DMS153 (cell line): ENCODE measurements at regions not wholly inside any gene's neighbourhood (a gene's known extent, or its start where the extent isn't known, plus 50 kb on each side); places are given as distances from the start of the nearest gene placed in this dataset.
"Not testable (repeated sequence)": the region's sequence is repeated elsewhere in the genome, so short reads cannot be mapped to it uniquely, and the experiment has no call there.

Experiments
- DNase-seq: peaks from one replicate; lab custom pipeline; 2025; lab: John Stamatoyannopoulos, UW

GRCh38 chr5:51802551-51803184 lies 419.4 kb downstream of the ISL1 start:
- DNase-seq: no peak

DNA sequence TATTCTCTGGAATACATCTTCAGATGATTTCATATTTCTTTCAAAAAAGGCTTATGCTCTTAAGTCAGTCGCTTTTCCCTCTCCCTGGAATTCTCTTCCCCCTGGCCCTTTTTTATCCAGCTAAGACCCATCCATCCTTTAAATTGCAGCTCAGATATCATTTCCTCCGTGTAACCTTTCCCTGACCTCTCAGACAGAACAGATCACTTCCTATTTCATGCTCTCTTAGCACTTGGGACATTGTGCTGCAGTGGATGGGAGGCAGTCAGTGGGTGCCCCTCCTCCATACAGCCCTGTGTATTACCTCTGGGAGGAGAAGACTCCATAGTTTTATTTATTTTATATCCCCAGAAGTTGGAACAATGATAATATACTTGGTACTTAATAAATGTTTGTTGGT lies 423.4 kb downstream of the ISL1 start:
- no peak for DNase-seq

DNA sequence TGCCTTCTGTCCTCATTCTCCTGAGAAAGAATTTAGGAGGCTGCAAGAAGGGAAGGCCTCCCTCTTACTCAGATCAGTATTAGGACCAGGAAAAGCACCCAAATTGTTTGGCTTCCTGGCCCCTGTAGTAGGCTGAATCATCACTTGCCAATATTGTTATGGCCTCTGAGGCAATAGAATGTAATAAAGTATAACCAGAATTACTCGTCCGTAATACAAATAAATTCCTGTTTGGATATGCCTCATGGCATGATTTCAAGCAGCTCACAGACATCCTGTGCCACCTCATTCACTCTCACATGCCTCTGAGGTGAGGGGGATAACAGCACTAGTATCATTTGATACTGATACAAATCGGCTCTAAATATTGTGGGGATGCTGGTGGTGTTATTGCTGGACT lies 427.3 kb downstream of the ISL1 start:
- DNase-seq: no peak

- no peak for DNase-seq
These were observed 428.7 kb downstream of the ISL1 start for GRCh38 chr5:51811883-51812471.

GRCh38 chr5:51814817-51815216 lies 431.6 kb downstream of the ISL1 start:
- not testable (repeated sequence) for DNase-seq

DNA sequence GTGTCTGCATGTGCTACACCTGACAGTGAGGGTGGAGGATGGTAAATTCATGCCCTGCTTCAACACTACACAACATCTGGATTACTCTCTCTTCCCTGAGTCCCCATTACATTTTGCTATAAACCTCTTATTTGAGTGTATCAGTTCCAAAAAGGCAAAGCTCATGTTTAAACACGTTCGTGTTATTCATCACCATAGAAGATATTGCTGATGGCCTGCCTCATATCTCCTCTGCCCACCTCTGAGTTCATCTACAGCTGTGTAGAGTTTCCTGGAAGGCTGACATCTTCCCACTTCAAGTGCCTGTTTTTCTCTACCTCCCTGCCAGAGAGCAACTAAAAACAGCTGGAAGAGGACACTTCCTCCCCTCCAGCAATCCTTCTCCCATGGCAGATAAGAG lies 433.2 kb downstream of the ISL1 start:
- no peak for DNase-seq

GRCh38 chr5:51821697-51822096 lies 438.4 kb downstream of the ISL1 start:
- no peak for DNase-seq

DNA sequence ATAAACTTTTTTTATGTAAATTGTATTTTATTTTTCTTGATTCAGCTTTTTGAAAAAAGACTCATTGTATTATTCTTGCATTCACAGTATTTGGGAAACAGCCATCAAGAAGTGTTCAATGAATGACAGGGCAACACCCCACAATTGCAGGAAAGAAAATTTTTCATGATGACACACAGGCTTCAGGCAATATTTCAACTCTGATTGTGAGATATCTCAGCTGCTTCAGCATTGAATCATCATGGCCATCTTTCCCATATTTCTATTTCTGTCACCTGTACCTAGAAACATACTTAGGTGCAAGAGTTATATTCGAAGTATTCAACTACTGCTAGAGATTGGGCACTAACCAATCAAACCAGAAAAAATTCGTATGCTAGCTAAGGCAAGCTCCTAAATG lies 446.0 kb downstream of the ISL1 start:
- no peak for DNase-seq

- no peak for DNase-seq
These were observed 446.4 kb downstream of the ISL1 start for GRCh38 chr5:51829691-51830090.

DNA sequence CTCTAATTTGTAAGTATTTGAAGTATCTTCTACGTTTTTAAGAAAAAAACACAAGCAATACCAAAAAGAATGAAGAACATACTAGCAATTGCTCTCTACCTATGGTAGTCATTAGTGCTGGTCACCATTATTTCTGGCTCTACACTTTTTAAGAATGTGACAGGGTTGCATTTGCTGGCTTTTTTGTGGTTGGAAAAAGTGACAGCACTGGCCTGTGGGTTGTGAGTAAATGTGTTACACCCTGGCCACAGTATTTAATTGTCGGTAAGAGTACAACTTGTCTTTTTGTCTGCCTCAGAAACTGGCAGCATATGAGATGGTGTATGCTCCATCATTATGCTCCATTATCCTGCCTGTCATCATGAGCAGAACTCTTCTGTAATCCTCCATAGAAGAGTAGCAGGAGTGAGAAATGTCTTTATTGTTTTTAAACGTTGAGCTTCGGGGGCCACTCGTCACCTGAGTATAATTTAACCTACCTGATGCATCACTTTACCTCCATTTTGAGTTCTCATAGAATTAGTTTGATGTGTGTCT lies 449.8 kb downstream of the ISL1 start:
- DNase-seq: no peak

DNA sequence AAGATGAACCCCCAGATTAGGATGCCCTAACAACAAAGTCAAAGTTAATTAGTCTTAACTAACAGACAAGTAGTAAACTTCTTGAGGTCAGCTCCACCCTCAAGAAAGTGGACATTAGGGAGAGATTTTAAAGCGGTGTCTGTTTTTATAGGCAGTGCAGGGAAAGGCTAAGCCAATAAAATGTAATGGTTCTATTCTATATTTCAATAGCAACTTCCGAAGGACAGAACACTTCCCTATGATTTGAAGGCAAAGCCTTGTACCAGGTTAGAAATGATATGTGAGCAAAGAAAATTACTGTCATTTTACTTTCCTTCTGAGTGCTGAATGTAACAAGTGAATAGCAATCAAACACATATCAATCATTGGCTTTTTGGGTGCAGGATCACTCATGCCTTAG lies 455.2 kb downstream of the ISL1 start:
- no peak for DNase-seq

GRCh38 chr5:51843893-51844292 lies 460.6 kb downstream of the ISL1 start:
- no peak for DNase-seq

- no peak for DNase-seq
These were observed 462.8 kb downstream of the ISL1 start for GRCh38 chr5:51846015-51846414.

- DNase-seq: no peak
These were observed 476.4 kb downstream of the ISL1 start for GRCh38 chr5:51859624-51860023.

DNA sequence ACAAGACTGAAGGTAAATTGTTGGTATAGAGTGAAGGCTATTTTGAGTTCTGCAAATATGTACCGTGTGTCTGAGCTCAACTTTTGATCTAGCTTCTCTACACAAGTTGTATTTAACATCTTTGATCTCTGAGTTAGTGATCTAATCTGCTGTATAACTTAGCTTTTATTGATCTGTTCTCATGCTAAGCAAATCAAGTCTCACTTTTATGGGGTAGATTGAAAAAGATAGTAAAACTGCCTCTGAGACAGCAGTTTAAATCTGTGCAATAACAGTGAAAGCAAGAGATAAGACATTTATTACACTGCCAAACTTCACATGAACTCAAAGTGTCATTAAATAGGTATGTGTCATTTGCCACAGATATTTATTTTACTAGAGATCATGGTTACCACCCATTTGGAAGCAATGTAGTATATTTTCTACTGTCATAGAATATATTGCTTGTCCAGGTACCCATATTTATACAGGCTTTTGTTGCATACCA lies 477.3 kb downstream of the ISL1 start:
- no peak for DNase-seq

DNA sequence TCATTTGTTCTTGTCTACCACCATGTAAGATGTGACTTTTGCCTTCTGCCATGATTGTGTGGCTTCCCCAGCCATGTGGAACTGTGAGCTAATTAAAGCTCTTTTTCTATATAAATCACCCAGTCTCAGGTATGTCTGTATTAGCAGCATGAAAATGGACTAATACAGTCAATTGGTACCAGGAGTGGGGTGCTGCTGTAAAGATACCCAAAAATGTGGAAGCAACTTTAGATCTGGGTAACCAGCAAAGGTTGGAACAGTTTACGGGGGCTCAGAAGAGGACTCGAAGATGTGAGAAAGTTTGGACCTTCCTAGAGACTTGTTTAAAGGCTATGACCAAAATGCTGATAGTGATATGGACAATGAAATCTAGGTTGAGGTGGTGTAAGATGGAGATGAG lies 488.9 kb downstream of the ISL1 start:
- DNase-seq: no peak

GRCh38 chr5:51881901-51882300 lies 498.7 kb downstream of the ISL1 start:
- no peak for DNase-seq

- no peak for DNase-seq
These were observed 499.4 kb downstream of the ISL1 start for GRCh38 chr5:51882647-51883046.

DNA sequence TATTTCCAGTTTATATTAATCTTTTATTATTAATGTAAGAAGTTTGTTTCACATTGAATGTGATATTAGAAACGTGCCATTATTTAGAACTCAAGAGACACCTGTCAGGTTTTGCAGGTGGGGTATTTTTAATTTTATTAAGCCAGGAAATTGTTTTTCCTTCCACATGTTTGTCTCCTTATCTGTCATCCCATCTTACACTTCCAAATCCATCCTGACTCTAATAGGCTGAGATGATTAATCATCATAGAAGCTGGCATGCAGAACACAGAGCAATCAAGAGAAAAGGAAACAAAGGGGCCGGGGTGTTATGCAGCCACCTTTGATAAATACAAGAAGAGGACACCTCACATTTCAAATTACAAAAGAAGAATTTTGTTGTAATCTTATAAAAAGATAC lies 506.5 kb downstream of the ISL1 start:
- DNase-seq: no peak

GRCh38 chr5:51890435-51891116 lies 507.3 kb downstream of the ISL1 start:
- no peak for DNase-seq

DNA sequence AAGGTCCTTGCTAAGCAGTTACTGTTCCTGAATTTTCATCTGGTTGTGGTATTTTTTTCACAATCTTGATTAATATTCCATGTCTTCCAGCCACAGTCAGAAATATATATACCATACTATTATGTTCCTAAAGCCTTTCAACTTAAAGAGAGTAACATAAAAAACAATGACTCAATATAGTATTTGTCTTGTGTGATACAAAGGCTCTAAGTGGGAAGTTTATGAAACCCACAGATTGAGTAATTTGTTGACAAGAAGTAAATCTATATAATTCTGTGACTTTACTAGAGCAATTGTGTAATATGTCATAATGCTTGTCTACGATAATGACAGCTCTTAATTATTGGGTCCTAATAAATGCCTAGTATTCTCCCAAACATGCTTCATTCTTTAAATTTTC lies 509.4 kb downstream of the ISL1 start:
- no peak for DNase-seq

GRCh38 chr5:51895834-51896233 lies 512.6 kb downstream of the ISL1 start:
- DNase-seq: no peak

- DNase-seq: no peak
These were observed 519.3 kb downstream of the ISL1 start for GRCh38 chr5:51902512-51902911.
